Urinary bladder (tissue), 3 donors: ENCODE measurements at regions not wholly inside any gene's neighbourhood (a gene's known extent, or its start where the extent isn't known, plus 50 kb on each side); places are given as distances from the start of the nearest gene placed in this dataset.

Experiments used
- DNase-seq: peaks from one replicate; pipeline ENCODE4 v3.0.0-alpha.2; 2015; ENCODE audit errors: extremely low spot score
- H3K27ac ChIP-seq: one replicate; pipeline ENCODE4 v1.5.1; 2013; ENCODE audit warnings: low read depth, mild to moderate bottlenecking, moderate library complexity
- H3K36me3 ChIP-seq: one replicate; pipeline ENCODE4 v1.6.1; 2013; ENCODE audit warnings: mild to moderate bottlenecking, moderate library complexity; ENCODE audit not compliant: insufficient read depth
- H3K4me1 ChIP-seq: one replicate; pipeline ENCODE4 v1.6.1; 2013; ENCODE audit warnings: mild to moderate bottlenecking, moderate library complexity; ENCODE audit not compliant: insufficient read depth
- H3K4me3 ChIP-seq: one replicate; pipeline ENCODE4 v1.5.1; 2013; ENCODE audit warnings: low read depth, low read length
- WGBS: extraction: QIAGEN DNeasy Blood & Tissue Kit; methylation state at CpG from one replicate; pipeline ENCODE4 v1.1.7; 2013; 5-methylcytosine and 5-hydroxymethylcytosine counted together
- donor health status: healthy with polysubstance abuse.
- donor health status: healthy.

- H3K4me1 ChIP-seq = no peaks in the 10 kb centered on the region
- no peak overlapping the region for H3K4me3 ChIP-seq
- 22% methylated on average over 5 of the region's 5 CpGs for WGBS
- H3K36me3 ChIP-seq = no peaks in the 10 kb centered on the region
- DNase-seq = no peak
- no peak overlapping the region for H3K27ac ChIP-seq
Measured at GRCh38 chr15:62378772-62379498, 213.8 kb upstream of the C2CD4B start.

- WGBS = 72% methylated on average over 4 of the region's 4 CpGs
- Histone ChIP-seq H3K36me3 (no peaks in the 10 kb centered on the region), H3K4me3 (no peak overlapping the region), H3K27ac (no peak overlapping the region), H3K4me1 (no peaks in the 10 kb centered on the region)
- no peak for DNase-seq
Measured at GRCh38 chr15:62380011-62380410, 214.9 kb upstream of the C2CD4B start.

GRCh38 chr15:62382046-62382445 lies 217.0 kb upstream of the C2CD4B start:
- H3K4me1 ChIP-seq = no peaks in the 10 kb centered on the region
- DNase-seq = no peak
- no peak overlapping the region for H3K27ac ChIP-seq
- H3K4me3 ChIP-seq = no peak overlapping the region
- H3K36me3 ChIP-seq = no peaks in the 10 kb centered on the region
- 90% methylated on average over 1 of the region's 1 CpG for WGBS

GRCh38 chr15:62389885-62390790 lies 225.1 kb upstream of the C2CD4B start, which contains the start of gene TLN2:
TSS of gene TLN2 (plus strand) at chr15:62390550.
- DNase-seq = no peak
- peak within 1 kb of the TSS; percentile 66 for H3K4me3 ChIP-seq
- H3K4me1 ChIP-seq = no peaks in the 10 kb centered on the region
- WGBS = under 1% methylated on average over 74 of the region's 74 CpGs
- H3K27ac ChIP-seq = no peak within 1 kb of the TSS
- no peaks in the 10 kb centered on the region for H3K36me3 ChIP-seq

- Histone ChIP-seq H3K27ac (no peak overlapping the region), H3K4me3 (peak overlapping the region; percentile 66), H3K4me1 (no peaks in the 10 kb centered on the region), H3K36me3 (no peaks in the 10 kb centered on the region)
- under 1% methylated on average over 62 of the region's 62 CpGs for WGBS
- no peak for DNase-seq
Measured at GRCh38 chr15:62390791-62391640, 225.9 kb upstream of the C2CD4B start.

GRCh38 chr15:62391641-62392262 lies 226.7 kb upstream of the C2CD4B start:
- Histone ChIP-seq H3K27ac (no peak overlapping the region), H3K4me1 (no peaks in the 10 kb centered on the region), H3K36me3 (no peaks in the 10 kb centered on the region), H3K4me3 (peak overlapping the region; percentile 66)
- DNase-seq = no peak
- WGBS = under 1% methylated on average over 64 of the region's 66 CpGs

GRCh38 chr15:62392376-62392775 lies 227.3 kb upstream of the C2CD4B start:
- WGBS = 34% methylated on average over 10 of the region's 10 CpGs
- no peaks in the 10 kb centered on the region for H3K4me1 ChIP-seq
- DNase-seq = no peak
- no peaks in the 10 kb centered on the region for H3K36me3 ChIP-seq
- no peak overlapping the region for H3K27ac ChIP-seq
- peak overlapping the region; percentile 66 for H3K4me3 ChIP-seq

GRCh38 chr15:62393196-62393595 lies 228.1 kb upstream of the C2CD4B start:
- WGBS = 86% methylated on average over 4 of the region's 4 CpGs
- Histone ChIP-seq H3K4me1 (no peaks in the 10 kb centered on the region), H3K36me3 (no peaks in the 10 kb centered on the region), H3K27ac (no peak overlapping the region), H3K4me3 (no peak overlapping the region)
- no peak for DNase-seq

GRCh38 chr15:62394079-62394478 lies 229.0 kb upstream of the C2CD4B start:
- Histone ChIP-seq H3K36me3 (no peaks in the 10 kb centered on the region), H3K27ac (no peak overlapping the region), H3K4me3 (no peak overlapping the region), H3K4me1 (no peaks in the 10 kb centered on the region)
- DNase-seq = no peak
- 58% methylated on average over 2 of the region's 2 CpGs for WGBS

- no peak overlapping the region for H3K4me3 ChIP-seq
- no peak overlapping the region for H3K27ac ChIP-seq
- 87% methylated on average over 5 of the region's 5 CpGs for WGBS
- DNase-seq = no peak
- H3K4me1 ChIP-seq = no peaks in the 10 kb centered on the region
- no peaks in the 10 kb centered on the region for H3K36me3 ChIP-seq
Measured at GRCh38 chr15:62400778-62401177, 235.7 kb upstream of the C2CD4B start.

- Histone ChIP-seq H3K36me3 (no peaks in the 10 kb centered on the region), H3K4me1 (no peaks in the 10 kb centered on the region), H3K4me3 (no peak overlapping the region), H3K27ac (no peak overlapping the region)
- 95% methylated on average over 6 of the region's 6 CpGs for WGBS
- DNase-seq = no peak
Measured at GRCh38 chr15:62402687-62403086, 237.6 kb upstream of the C2CD4B start.

GRCh38 chr15:62403164-62403809 lies 238.2 kb upstream of the C2CD4B start:
- WGBS = 78% methylated on average over 8 of the region's 8 CpGs
- no peaks in the 10 kb centered on the region for H3K4me1 ChIP-seq
- H3K4me3 ChIP-seq = no peak overlapping the region
- no peak for DNase-seq
- no peaks in the 10 kb centered on the region for H3K36me3 ChIP-seq
- H3K27ac ChIP-seq = no peak overlapping the region
